Activated T-cell treated with anti-CD3 and anti-CD28 coated beads, Interleukin-2, amount 50 U/mL, for 48 hours (primary cell): ENCODE measurements at regions not wholly inside any gene's neighbourhood (a gene's known extent, or its start where the extent isn't known, plus 50 kb on each side); places are given as distances from the start of the nearest gene placed in this dataset.

ENCODE experiments used
- DNase-seq, 2 experiments: peaks; one replicate each; pipeline ENCODE4 v3.0.0-alpha.2; 2020

DNA sequence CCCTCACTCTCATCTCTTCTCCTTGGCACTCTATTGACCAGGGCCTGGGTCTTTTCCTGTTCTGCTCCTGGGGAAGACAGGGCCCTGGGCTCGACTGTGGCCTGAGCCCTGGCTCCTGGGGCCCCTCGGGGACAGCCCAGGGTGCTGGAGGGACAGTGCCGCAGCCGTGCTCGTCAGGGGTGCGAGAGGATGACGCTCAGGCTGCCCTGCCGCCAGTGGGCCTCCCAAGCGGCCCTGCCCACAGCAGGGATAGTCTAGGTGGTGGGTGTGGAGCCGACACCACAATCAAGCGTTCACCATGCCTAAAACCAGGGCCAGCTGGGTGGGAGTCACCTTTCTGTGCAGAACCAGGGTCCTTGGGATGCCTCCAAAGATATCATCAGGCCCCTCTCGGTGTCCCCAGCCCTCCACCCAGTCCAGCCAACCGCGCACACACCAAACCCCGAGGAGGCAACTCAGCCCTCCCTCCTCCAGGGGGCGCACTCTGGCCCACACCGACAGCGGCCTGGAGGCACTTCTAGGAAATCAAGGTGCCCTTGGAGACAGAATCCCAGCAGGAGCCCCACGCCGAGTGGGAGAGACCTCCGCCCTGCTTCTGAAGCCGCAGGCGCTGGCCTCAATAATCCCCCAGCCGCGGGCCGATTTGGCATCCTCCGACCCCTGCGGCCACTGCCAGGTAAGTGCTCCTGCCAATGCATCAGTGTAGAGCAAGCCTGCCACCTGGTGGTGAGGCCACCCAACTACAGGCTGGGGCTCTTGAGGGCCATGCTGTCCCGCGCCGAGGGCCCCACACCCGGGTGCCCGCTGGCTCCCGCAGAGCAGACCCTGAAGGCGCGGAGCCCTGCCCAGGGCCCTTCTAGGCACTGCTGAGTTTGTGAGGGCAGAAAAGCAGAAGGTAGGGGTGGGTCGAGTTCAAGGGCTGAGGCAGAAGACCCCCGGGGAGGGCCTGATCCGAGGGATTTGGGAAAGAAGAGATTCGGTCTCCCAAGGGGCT is 496.4 kb downstream of the BUD13 start:
- peak; percentile 91 for DNase-seq

DNA sequence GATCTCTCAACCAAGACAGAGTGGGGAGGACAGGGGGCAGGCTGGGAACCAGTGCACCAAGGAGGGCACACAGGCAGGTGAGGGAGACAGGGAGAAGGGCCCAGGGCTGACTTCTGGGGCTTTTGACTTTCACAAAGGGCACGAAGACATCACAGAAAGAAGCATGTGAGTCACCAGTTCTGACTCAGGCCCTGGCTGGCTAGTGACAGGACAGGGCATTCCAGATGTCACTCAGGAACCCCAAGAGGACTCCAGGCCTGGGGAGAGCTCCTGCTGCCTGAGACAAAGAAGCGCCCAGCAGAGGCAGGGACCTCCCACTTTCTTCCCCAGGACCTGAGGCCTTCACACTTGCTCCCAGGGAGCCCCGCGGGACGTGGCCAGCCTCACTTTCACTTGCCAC is 497.2 kb downstream of the BUD13 start:
- DNase-seq: no peak

DNA sequence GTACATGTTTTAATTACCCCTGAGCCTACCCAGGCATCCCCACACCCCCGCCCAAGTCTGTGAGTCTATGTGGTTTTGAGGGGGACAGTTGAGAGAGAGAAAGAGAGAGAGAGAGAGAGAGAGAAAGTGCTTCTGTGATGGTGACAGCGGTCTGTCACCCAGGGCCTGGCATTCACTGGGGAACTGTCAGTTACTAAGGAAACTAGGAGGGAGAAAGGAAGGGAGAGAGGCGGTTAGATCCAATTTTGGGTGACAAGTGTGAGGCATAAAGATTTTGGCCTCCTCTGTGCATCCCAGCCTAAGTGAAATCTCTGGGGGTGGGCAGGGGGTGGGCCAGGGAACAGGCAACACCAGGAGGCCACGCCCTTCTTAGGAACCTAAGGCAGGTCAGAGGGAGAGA is 498.3 kb downstream of the BUD13 start:
- no peak for DNase-seq

DNA sequence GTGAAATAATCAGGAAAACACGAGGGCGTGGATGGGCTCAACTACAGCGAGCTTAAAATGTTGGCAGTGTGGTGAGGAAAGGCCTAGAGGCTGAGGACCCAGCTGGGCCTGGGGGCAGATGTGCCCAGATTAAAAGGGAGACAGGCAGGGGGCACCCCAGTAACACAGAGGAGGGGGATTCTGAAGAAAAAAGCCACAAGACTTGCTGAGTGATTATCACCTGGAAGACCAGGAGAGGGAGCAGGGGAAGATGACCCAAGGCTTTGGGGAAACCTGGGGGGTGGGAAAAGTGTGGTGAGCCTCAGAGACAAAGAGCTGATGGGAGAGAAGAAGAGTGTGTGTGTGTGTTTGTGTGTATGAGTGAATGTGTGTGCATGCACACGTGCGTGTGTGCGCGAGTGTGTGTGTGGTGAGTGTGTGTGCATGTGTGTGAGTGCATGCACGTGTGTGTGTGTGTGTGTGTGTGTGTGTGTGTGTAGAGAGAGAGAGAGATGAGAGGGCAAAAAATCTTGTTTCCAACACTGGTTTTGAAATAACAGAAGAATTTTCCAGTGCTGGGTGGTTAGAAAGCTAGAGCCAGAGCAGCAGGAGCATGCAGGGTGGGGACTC is 500.5 kb downstream of the BUD13 start:
- no peak for DNase-seq

DNA sequence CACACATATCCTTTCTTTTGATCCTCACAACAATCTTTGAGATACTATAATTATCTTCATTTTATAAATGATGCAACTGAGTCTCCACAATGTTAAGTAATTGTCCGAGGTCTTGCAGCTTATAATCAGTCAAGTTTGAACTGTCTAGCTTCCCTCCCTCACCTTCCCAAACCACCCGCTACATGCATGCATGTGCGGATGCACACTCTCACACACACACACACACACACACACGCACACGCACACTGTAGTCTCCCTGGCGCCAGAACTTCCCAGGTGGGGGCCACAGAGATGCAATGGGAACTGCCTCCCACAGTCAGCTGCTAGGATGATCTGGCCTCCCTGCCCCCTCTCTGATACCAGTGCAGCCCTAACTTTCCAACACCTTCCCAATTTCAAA is 501.3 kb downstream of the BUD13 start:
- DNase-seq: no peak

DNA sequence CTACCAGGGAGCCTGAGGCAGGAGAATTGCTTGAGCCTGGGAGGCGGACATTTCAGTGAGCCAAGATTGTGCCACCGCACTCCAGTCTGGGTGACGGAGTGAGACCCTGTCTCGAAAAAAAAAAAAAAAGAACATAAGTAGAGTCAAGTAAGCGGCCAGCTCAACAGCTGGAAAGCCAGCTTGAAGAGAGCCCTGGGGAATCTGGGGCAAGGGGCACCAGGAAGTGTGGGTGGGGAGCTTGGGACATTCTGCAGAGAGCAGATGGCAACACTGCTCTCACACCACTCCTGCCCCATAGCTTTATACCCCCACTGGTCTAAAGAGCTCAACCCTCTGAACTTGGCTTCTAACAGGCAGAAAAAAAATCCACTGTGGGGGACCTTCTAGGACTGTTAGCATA is 505.6 kb downstream of the BUD13 start:
- no peak for DNase-seq

DNA sequence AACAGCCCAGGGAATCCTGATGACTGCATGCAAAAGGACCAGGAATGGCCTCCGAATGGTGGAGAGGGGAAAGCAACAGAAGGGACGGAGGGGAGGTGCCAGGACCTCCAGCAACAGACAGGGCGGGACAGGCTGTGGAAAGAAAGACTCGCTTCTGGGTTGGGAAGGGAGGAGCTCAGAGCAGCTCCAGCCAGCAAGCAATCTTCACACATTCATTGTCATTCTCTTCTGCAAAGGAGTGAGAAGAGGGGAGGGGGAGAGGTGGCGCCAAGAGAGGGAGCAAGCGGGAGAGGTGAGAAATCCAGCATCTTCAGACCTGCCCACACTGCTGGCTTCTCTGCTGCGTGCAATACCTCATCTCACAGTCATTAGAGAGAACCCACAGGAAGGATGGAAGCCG is 509.0 kb downstream of the BUD13 start:
- DNase-seq: no peak

DNA sequence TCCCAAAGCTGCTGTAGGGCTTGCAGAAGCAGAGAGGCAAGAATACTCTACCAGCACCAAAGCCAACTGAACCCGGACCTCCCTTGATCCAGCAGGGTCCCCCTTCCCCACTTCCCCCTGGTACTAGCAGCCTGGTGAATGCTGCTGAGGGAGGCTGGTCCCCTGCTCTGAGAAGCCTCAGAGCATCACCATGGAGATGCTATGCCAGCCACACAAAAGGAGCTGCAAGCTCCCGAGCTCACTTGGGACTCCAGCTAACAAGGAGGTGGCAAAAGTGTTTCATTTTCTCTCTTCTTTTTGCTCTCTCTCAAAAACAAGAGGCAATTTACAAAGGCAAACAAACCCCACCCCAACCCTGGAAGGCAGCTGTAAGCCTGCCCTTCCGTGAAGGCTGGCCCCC is 509.8 kb downstream of the BUD13 start:
- DNase-seq: no peak

DNA sequence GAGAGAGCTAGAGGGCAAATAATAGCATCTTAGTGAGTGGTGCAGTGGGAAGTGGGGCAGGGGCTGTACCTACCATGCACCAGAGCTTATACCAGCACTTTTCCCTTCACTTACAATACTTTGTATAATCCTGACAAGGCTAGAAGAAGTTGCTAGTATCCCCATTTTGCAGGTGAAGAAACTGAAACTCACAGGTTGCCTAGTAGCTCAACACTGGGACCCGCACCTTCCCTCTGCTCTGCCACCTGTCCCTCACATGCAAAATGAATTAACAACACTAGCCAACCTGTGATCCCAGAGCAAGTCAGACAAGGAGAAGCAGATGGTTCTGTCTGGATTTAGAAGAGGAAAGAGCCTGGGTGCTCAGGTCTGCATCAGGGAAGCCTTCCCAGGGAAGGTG is 510.4 kb downstream of the BUD13 start:
- DNase-seq: no peak

DNA sequence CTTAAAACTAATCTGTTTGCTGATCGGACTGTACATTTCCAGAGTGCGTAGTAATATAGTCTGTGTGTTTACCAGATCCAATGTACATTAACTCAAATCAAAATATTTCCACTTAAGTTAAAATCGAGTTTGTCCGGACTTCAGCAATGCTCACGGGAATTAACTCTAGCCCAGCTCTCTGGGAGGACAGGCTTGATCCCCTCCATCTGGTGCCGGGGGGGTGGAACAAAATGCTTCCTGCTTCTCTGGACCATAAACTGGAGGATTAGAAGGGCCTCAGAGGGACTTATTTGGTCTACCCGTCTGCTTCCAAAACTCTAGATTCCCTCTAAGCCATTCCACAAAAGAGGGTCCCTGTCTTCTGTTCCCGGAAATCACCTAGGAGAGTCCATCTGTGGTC is 511.2 kb downstream of the BUD13 start:
- no peak for DNase-seq

DNA sequence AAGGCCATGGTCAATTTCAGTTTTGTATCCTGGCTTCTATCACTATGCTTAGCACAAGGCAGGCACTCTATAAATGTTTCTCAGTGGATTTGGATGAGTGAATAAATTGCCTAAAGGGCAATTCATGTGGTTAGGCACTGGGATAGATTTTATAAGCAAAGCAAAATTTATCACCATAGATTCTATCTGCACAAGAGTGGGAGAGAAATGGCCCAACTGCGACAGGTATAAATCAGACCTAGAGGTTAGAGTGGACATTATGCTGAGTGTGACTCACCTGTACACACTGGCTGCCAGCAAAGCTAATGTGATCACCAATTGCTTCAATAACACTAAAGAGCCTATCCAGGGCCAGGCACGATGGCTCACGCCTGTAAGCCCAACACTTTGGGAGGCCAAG is 514.0 kb downstream of the BUD13 start:
- no peak for DNase-seq

DNA sequence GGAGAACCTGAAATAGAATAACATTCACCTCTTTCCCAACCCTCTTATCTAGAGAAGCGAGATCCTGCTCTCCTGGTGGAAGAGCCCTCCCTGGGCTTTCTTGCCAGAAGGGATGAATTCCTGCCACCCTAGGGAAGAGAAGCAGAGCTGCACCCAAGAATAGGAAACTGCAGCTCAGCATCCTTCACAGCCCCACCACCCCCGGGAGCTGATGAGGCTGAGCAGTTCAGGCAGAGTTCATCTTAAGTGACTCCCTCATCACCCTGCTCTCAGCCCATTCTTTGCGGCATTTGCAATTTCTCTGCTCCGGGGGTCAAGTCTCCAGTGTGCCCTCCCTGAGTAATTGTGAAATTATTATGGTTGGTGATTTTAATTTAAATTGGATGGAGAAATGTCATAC is 514.9 kb downstream of the BUD13 start:
- no peak for DNase-seq

DNA sequence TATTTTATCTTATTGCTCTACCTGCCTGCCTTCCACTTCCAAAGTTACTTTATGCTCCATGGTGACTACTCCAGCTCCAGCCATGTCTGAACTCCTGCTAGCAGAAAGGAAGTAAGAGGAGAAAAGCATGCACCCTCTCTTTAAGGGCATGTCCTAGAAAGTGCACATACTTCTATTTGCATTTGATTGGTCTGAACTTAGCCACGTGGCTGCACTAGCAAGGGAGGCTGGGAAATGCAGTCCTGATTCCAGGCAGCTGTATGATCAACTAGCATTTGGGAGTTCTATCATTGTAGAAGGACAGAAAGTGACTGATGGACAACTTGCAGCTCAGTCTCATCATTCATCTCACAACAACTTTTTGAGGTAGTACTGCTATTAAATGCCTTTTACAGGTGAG is 515.7 kb downstream of the BUD13 start:
- no peak for DNase-seq

DNA sequence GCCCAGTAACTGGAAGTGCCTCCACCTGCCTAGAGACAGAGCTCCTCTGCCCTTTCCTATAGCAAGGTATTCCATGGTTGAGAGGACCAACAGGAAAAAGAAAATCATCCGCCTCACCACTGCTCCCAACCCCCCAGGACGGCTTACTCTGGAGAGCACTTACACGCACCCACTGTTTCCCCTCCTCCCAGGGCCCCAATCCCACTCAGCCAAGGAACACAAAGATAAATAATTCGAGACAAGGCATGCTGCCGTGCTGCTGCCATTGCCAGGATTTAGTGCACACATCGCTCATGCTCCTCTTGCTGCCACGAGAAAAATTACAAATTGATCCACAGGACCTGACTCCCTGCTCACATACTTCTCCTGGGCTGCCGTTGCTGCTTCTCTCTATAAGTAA is 516.6 kb downstream of the BUD13 start:
- no peak for DNase-seq

DNA sequence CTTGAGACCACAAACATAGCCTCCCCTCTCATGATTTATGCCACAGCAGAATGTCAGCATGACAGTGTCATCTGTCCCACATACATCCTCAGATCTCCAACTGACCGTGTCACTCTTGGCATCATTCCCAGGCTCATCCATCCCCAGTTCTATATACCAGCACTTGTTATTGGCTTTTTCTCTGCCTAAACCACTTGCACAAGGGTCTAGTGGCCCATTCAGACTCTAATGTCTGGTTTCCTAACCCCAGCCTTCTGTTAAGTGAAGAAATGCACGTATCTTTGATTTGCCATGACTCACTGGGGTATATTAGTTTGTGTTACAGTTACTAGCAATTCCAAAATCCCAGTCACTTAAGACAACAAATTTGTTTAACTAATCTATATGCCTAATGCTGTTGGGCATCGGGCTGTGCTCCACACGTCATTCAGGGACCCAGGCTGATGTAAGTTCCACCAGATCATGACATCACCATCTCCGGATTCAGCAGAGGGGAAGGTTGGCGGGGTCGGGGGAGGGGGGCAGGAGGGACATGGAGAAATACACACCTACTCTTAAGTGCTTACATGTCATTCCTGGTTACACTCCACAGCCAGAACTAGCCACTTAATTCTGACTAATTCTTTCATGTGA is 517.4 kb downstream of the BUD13 start:
- DNase-seq: no peak

DNA sequence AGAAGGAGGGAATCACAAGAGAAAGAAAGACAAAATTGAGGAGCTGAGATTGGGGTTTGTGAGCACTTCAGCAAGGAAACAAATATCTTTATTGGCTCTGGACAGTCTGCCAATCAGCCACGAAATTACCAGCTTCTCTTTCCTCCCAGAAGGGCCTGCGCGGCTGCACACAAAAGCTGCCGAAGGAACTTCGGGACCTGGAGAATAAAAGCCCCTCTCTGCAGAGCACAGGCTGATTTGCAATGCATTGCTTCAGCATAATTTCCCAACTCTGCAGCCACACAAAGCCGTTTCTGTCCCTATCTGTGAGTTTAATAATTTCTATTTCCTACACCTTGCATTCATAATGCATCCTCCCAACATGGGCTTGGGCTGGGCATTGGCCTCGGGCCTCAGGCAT is 522.6 kb downstream of the BUD13 start:
- DNase-seq: no peak

DNA sequence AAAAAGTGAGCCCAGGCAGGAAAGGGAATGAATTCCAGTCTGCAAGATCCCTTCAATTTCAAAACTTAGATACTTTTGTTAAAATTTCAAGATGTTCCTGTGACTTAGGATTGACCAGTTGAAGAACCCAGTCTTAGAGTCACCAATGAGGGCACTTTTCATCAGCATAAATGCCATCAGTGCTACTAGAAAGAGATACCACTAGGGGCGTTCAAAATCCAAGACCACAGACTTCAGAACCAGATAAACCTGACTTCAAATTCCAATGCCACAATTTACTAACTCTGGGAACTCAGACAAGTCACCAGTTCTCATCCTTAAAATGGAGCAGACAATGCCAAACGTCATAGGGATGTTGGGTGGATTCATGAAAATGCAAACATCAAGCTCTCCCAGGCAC is 523.2 kb downstream of the BUD13 start:
- no peak for DNase-seq

DNA sequence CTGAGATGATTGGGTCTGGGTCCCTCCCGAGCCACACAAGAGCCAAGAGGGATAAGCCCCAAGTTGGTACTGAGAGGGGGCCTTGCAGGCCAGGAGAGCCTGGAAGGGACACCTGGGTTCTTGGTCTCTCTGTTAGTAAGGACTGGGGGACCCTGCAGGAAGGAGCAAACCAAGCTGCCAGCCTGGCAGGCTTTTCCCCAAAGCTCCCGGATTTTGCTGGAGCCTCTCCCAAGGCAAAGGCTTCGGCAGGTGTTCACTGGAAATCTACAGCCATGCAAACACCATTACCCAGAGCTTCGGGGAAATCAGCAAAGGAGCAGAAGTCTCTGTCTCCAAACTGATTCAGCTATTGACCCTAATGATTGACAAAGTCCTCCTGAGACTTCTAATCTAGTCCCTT is 527.9 kb downstream of the BUD13 start:
- DNase-seq: no peak

DNA sequence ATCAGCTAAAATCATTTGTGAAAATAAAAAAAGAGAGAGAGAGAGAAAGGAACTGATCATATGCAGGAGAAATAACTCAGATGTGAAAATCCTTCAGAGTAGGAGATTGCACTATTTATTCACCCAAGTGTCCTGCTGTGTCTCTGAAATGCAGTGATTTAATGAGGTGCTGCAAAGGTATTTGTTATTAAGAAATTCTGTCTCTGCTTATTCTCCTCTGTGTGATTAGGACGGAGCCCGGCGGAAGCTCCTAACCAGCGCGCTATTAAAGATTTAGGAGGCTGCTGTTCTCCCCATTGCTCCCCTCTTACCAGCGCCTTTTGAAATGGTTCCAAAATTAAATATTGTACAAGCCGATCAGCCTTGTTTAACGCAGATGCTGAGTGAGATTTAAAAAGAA is 528.3 kb downstream of the BUD13 start:
- DNase-seq: no peak

DNA sequence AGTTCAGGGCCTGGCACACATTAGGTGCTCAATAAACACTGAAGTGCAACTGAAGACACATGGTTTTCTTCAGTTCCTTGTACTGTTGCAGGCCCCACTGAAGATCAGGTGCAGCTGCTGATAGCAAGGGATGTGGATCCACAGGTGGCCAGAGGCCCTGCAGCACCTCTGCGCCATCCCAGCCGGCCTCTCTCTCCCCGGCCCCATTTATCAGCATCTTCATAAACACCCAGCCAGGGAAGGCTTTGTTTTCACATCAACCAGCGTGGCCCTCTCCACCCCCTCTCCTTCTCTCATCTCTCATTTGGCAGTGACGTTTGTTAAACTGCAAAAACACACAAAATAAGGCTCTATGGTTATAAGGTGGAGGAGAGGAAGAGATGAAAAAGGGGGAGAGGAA is 528.8 kb downstream of the BUD13 start:
- DNase-seq: no peak

DNA sequence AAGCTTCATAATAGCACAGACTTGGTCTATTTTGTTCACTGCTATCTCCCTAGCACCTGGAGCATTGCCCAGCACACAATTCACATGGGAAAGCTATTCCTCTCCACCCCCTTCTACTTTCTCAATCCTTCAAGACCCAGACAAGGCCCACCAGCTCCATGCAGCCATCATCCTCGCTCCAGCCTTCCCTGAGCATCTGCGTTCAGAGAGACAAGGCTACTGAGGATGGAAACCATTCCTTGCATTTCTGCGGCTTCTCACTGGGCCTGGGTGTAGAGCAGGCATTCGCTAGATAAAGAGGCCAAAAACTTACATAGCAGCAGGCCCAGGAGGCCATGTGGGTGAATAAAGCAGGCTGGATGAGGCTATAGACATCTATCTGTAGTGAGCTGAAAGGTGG is 530.8 kb downstream of the BUD13 start:
- no peak for DNase-seq

DNA sequence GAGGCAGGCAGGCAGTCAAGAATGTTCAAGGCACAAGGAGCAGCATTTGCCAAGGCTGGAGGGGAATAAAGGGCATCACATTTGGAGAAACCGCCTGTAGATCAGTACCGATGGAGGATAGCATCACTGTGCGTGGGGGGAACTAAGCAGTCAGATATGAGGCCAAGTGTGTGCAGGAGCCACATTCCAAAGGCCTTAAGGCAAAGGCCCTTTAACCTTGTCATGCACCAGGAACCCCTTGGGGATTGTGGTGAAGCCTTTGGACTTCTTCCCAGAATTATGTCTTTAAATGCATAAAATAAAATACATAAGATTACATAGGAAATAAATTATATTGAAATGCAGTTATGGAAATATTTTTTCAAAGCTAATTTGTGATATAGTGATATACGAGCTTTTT is 532.1 kb downstream of the BUD13 start:
- DNase-seq: no peak

DNA sequence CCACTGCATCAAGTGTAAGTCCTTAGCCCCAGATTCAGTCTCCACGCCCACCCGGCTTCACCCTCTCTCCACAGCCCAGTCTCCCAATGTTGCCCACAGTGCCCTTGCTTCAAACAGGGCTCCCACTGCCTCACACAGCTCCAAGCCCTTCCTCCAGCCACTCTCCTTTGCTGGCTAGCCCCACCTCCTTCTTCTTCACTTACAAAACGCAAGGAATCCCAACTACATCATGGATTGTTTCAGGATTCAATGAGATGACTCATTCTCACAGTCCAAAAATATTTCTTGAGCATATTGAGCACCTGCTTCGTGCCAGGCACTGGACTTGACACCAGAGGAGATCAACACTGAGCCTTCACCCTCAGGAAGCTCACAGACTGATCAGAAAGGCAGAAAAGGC is 533.5 kb downstream of the BUD13 start:
- DNase-seq: no peak

DNA sequence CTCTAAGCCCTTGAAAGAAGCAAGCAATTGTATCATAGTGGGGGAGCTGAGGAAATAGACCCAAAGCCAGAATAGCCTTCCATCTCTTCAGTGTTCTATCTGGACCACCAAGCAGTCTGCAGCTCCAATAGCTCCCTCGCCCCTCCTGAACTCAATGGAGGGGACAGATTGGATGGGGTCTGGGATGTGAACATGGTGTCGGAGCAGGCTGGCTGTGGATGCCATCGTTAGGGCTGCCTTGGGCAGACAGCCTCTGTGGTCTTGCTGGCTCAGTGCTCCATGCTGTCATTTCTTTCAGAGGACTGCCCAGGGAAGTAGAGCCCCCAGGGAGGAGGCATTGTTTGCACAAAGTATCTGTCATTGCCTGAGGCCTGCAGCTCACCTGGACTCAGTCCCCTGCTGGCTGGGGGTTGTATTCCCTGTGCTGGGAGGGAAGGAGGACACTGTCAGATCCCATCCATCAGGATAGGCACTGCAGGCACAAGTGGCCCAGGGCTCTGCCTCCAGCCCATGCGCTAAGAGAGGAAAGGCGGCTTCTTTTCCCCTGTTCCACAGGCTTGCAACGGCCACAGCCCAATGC is 537.7 kb downstream of the BUD13 start:
- no peak for DNase-seq
